HFF-Myc (cell line): ENCODE measurements at regions not wholly inside any gene's neighbourhood (a gene's known extent, or its start where the extent isn't known, plus 50 kb on each side); places are given as distances from the start of the nearest gene placed in this dataset.

ENCODE experiments used
- DNase-seq: peaks from one replicate; pipeline ENCODE4 v3.0.0-alpha.2; 2011; ENCODE audit warnings: low read depth; ENCODE audit errors: extremely low read depth
- H3K4me3 ChIP-seq: replicated peaks from 2 replicates; pipeline ENCODE4 v1.5.1; 2011; ENCODE audit warnings: low read depth, mild to moderate bottlenecking, control low read depth, low read length
- TF ChIP-seq, protein P1 (sequence below): IDR thresholded peaks from 2 replicates; pipeline ENCODE4 v1.5.1; 2012; ENCODE audit warnings: mild to moderate bottlenecking, low read depth, low read length, control low read depth; ENCODE audit errors: missing control alignments

DNA sequence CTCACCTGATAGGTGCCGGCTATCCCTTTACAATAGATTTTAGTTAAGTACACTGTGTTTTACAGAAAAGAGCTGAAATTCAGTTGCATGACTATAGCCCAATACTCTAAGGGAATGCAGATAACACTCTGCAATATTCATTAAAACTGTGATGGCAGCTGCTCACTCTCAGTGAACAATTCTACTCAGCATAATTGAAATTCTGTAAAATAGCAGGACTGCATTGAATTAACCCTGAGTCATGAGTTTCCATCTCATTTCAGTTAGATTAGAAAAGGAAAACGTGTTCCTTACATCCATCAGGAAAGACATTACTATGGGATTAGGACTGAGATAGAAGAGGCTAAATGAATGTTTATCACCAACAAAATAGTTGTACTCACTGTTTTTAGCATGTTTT, 613.3 kb upstream of the JAG1 start:
- no peak for DNase-seq
- no peak overlapping the region for H3K4me3 ChIP-seq
- TF ChIP-seq, protein P1, sequence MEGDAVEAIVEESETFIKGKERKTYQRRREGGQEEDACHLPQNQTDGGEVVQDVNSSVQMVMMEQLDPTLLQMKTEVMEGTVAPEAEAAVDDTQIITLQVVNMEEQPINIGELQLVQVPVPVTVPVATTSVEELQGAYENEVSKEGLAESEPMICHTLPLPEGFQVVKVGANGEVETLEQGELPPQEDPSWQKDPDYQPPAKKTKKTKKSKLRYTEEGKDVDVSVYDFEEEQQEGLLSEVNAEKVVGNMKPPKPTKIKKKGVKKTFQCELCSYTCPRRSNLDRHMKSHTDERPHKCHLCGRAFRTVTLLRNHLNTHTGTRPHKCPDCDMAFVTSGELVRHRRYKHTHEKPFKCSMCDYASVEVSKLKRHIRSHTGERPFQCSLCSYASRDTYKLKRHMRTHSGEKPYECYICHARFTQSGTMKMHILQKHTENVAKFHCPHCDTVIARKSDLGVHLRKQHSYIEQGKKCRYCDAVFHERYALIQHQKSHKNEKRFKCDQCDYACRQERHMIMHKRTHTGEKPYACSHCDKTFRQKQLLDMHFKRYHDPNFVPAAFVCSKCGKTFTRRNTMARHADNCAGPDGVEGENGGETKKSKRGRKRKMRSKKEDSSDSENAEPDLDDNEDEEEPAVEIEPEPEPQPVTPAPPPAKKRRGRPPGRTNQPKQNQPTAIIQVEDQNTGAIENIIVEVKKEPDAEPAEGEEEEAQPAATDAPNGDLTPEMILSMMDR, result no peak

DNA sequence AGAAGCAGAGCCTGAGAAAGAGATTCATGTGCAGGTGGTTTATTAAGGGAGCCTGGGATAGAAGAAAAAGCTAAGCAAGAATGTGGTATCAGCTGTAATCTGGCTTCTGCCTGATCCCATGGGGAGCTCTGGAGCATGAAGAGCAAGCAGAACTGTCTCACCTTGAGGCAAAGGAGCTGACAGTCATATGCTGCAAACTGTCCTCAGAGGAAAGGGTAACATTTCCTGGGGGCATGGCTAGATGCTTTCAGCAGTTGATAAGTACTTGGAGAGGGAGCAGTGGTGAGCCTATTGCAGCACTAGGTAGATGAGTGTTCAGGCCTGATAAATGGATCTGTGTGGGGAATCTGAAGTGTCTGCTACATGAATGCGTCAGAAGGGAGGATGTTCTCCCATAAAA, 621.5 kb upstream of the BTBD3 start:
- TF ChIP-seq, protein P1, result no peak
- no peak for DNase-seq
- no peak overlapping the region for H3K4me3 ChIP-seq

DNA sequence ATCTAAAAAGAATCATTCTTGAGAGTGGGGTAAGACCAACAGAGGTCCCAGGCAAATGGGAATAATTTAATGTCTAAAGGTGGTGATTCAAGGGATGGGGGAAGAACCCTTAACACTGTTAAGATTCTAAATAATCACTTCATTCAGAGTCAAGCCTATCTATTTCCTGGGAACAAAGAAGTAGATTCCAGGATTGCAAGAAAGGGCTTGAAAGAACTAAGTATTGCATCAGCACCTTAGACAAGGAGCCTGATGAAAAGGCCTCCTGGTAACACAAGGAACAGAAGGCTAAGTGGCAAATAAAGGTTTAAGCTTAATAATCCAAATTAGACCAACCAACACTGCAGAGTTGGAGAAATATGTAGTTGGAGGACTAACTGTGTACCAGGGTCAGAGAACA, 620.7 kb upstream of the BTBD3 start:
- H3K4me3 ChIP-seq, result no peak overlapping the region
- DNase-seq, result no peak
- TF ChIP-seq, protein P1, result no peak

DNA sequence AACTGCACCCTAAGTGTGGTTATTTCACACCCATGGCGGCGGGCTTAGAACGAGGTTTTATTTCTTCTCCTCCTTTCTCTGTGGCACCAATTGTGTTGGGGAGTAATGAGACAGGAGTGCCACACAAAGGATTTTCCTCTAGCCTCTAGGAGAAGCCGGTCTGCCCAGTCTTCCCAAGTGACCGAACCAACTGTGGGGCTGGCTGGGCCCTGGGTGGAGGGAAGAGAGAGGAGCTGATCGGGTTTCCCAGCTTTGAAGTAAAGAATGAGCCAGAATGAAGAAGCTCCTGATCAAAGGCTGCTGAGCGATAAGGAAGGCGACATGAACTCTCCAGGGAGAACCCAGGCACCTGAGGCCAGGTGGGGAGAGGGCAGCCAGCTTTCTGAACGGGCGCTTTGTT, 616.0 kb upstream of the BTBD3 start:
- DNase-seq, result no peak
- no peak overlapping the region for H3K4me3 ChIP-seq
- TF ChIP-seq, protein P1, result no peak

DNA sequence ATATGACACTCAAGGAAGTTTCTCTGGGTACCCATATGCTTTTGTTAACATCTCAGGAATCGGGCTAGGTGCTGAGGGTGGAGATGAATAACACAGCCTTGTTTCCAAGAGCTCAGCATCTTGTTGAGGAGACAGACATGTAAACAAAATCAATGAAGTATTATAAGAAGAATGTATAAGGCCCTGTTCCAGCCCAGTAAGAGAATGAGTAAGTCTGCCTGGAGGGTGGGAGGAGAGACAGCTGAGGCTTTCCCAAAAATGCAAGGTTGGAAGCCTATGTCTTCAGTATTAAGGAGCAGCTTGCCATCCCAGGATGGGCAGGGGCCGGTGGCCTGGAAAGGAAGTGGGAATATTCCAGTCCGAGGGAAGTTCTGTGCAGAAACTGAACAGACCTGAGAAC, 615.3 kb upstream of the BTBD3 start:
- H3K4me3 ChIP-seq, result no peak overlapping the region
- TF ChIP-seq, protein P1, result no peak
- DNase-seq, result no peak

DNA sequence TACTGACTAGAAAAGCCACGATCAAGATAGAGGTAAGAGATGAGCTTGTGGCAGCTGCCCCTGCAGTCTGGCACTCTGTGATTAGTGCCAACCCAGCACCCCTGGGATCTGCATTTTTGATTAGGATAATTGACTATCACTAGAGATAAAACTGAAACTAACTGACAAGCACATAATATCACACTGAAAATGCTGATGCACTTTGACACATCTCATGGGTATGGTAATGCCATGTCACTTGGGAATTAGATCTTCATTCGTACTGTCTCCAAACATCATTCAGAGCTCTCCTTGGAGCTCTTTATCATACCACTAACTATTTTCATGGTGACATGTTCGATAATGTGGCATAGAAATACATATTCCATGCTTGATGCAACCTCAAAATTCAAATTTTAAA, 612.9 kb upstream of the BTBD3 start:
- H3K4me3 ChIP-seq, result no peak overlapping the region
- no peak for DNase-seq
- TF ChIP-seq, protein P1, result no peak

DNA sequence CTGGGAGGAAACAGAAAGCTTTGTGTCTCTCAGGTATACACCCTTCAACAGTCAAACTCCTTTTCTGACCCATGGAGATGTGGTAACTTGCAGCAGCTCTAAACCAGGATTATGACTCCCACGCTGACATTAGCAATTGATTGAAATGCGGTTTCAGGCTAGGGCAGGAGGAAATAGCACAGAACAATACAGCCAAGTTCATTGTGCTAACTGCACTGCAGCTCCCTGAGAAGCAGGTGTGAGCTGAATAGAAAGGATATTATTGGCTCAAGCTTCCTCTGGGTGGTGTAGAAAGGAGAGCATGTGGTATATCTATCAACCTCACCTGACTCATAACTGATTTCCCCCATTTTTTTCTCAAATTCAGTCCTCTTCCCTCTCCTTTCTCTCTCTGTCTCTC, 612.3 kb upstream of the BTBD3 start:
- H3K4me3 ChIP-seq, result no peak overlapping the region
- no peak for DNase-seq
- TF ChIP-seq, protein P1, result no peak
